Fibroblast of upper back skin (primary cell): ENCODE measurements at regions not wholly inside any gene's neighbourhood (a gene's known extent, or its start where the extent isn't known, plus 50 kb on each side); places are given as distances from the start of the nearest gene placed in this dataset.
A peak's percentile ranks its signal among the peaks of the same experiment; 100 is the strongest.

ENCODE experiments used
- DNase-seq: peaks from one replicate; pipeline ENCODE4 v3.0.0-alpha.2; 2013

GRCh38 chr14:62027958-62028357, 265.7 kb downstream of the SNAPC1 start:
- no peak for DNase-seq

- DNase-seq: no peak
Observed at GRCh38 chr14:62029569-62029924, 267.3 kb downstream of the SNAPC1 start.

- no peak for DNase-seq
Observed at GRCh38 chr14:62030387-62030786, 268.2 kb downstream of the SNAPC1 start.

- DNase-seq: no peak
Observed at GRCh38 chr14:62031504-62031903, 269.3 kb downstream of the SNAPC1 start.

DNA sequence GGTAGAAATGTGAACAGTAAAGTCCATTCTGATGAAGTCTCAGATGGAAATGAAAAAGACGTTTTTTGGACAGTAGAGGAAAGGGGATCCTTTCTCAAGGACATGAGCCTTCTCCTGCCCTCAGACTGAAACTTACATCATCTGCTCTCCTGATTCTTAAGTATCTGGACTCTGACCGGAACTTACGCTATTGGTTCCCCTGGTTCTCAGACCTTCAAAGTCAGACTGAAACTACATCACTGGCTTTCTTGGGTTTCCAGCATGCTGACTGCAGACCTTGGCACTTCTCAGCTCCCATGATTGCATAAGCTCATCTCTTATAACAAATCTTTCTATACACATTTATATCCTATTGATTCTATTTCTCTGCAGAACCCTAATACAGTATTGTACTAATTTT, 291.0 kb downstream of the SNAPC1 start:
- no peak for DNase-seq

- DNase-seq: no peak
Observed at GRCh38 chr14:62056789-62057188, 294.6 kb downstream of the SNAPC1 start.

- DNase-seq: no peak
Observed at GRCh38 chr14:62062645-62063044, 300.4 kb downstream of the SNAPC1 start.

GRCh38 chr14:62064751-62065323, 302.6 kb downstream of the SNAPC1 start:
- DNase-seq: no peak

- DNase-seq: no peak
Observed at GRCh38 chr14:62066304-62066703, 304.1 kb downstream of the SNAPC1 start.

- DNase-seq: peak; percentile 6
Observed at GRCh38 chr14:62071039-62071438, 308.8 kb downstream of the SNAPC1 start.

DNA sequence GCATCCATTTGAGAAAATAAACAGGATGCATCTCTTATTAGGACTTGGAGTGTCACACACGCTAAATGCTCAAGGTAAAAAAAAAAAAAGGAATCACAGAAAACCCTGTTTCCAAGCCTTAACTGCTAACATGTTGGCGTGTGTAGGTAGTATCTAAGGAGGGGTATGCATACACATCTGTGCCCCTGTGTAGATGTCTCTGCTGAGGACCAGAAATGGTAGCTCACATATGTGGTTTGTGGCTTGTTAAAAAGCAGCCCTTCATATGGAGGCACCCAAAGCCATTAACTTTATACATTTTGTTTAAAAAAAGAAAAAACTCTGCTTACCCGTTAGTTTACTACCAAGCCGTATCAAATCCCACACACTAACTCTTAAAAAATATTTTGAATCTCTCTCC, 314.1 kb downstream of the SNAPC1 start:
- DNase-seq: no peak

- DNase-seq: no peak
Observed at GRCh38 chr14:62076825-62077605, 314.8 kb downstream of the SNAPC1 start.

- DNase-seq: no peak
Observed at GRCh38 chr14:62077676-62078261, 315.5 kb downstream of the SNAPC1 start.

DNA sequence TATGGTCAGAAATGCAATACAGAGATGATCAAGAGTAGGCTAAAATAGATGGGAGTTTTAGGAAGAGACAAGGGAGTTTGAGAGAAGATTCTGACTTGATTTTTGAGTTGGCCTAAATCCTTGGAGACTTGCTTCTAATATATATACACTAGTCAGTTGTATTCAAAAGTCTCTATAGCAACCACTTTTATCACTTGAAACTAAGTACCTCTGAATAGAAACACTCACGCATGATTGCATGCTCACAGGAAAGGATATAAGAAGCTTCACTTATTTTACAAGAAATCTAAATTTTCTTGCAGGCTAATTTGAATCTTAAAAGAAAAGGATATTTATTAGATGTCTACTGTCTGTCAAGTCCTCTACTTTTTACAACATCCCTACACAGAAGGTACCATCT, 316.8 kb downstream of the SNAPC1 start:
- no peak for DNase-seq

DNA sequence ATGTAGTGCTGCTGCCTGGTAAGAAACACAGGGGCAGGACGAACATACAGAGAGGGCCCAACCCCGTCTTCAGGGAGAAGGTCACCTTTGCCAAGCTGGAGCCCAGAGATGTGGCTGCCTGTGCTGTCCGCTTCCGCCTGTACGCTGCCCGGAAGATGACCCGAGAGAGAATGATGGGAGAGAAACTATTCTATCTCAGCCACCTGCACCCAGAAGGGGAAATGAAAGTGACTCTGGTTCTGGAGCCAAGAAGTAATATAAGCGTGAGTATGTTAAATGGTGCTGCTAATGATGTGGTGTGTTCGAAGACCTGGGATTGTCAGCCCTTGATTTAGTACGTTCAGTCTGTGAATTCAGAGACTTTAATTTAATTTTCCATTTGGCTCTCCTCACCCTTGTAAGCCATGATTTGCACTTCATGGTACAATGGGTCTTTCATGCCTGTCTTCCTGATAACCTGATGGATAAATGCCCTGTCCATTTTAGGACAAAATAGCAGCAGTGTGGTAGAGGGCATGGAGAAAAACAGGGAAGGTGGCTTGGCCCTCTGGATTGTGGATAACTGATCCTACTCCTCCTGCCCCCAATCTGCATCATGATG, 318.9 kb downstream of the SNAPC1 start:
- DNase-seq: no peak

- DNase-seq: no peak
Observed at GRCh38 chr14:62081951-62082350, 319.7 kb downstream of the SNAPC1 start.

- no peak for DNase-seq
Observed at GRCh38 chr14:62082779-62083178, 320.6 kb downstream of the SNAPC1 start.

DNA sequence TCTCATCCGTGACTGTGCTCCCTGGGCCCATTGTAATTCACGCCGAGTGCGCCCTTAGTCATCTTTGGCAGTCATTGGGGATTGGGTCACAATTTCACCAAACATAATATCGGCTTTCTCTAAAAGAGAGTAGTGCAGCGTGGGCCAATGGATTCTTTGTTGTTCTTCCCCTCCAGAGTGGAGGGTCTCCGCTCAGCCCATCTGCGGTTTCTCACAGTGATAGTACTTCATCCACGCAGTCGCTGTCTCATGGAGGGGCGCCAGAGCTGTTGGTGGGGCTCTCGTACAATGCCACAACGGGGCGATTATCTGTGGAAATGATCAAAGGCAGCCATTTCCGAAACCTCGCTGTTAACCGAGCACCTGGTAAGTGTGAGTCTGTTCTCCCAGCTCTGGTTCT, 321.8 kb downstream of the SNAPC1 start:
- no peak for DNase-seq

GRCh38 chr14:62087191-62087590, 325.0 kb downstream of the SNAPC1 start:
- no peak for DNase-seq

GRCh38 chr14:62093736-62094135, 331.5 kb downstream of the SNAPC1 start:
- DNase-seq: no peak

DNA sequence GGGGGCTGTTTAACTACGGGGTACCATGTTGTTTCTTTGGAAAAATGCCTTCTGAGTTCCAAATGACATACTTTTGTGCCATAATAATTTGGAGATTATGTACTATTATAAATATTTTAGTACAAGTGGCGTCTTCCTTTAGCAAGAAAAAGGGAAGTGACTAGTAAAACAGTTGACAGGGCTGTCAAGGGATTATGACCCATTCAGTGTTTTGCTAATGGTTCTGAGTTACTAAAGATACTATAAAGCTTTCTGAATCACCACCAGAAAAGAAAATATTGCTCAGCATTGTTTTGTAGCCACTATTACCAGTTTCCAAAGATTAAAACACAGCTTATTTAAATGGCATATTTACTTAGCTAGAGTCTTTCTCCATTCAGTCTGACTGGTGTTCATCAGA, 334.9 kb downstream of the SNAPC1 start:
- no peak for DNase-seq

- DNase-seq: no peak
Observed at GRCh38 chr14:62097824-62098223, 335.6 kb downstream of the SNAPC1 start.

GRCh38 chr14:62098357-62098756, 336.1 kb downstream of the SNAPC1 start:
- DNase-seq: no peak

- no peak for DNase-seq
Observed at GRCh38 chr14:62099091-62099490, 336.9 kb downstream of the SNAPC1 start.
